Stimulated activated naive CD4-positive, alpha-beta T cell treated with Interleukin-2 at 50 U/mL for 16 hours (primary cell): ENCODE measurements at regions not wholly inside any gene's neighbourhood (a gene's known extent, or its start where the extent isn't known, plus 50 kb on each side); places are given as distances from the start of the nearest gene placed in this dataset.
"Not testable (repeated sequence)": the region's sequence is repeated elsewhere in the genome, so short reads cannot be mapped to it uniquely, and the experiment has no call there.

Experiments used
- DNase-seq: peaks from one replicate; lab custom pipeline; 2025; lab: John Stamatoyannopoulos, UW

DNA sequence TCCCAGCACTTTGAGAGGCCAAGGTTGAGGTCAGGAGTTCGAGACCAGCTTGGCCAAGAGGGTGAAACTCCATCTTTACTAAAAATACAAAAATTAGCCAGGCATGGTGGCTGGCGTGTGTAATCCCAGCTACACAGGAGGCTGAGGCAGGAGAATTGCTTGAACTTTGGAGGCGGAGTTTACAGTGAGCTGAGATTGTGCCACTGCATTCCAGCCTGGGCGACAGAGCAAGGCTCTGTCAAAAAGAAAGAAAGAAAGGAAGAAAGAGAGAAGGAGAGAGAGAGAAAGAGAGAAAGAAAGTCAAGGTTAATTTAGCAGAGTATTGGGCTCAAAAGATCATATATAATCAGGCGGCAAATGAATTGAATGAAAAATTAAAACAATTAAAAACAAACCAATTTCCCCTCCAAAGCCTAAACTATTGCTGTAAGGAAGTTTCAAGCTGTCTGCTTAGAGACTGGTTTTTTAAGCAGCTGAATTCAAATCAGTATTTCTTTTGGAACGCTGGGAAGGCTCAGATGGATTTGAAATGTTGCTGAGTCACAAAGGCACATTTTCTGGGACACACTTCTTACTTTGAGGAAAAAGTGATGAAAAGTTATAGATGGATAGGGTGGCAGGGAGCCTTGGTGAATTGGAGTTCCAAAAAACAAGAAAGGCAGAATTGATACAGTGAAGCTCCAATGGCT lies 81.3 kb upstream of the BHLHE40 start:
- DNase-seq = no peak

DNA sequence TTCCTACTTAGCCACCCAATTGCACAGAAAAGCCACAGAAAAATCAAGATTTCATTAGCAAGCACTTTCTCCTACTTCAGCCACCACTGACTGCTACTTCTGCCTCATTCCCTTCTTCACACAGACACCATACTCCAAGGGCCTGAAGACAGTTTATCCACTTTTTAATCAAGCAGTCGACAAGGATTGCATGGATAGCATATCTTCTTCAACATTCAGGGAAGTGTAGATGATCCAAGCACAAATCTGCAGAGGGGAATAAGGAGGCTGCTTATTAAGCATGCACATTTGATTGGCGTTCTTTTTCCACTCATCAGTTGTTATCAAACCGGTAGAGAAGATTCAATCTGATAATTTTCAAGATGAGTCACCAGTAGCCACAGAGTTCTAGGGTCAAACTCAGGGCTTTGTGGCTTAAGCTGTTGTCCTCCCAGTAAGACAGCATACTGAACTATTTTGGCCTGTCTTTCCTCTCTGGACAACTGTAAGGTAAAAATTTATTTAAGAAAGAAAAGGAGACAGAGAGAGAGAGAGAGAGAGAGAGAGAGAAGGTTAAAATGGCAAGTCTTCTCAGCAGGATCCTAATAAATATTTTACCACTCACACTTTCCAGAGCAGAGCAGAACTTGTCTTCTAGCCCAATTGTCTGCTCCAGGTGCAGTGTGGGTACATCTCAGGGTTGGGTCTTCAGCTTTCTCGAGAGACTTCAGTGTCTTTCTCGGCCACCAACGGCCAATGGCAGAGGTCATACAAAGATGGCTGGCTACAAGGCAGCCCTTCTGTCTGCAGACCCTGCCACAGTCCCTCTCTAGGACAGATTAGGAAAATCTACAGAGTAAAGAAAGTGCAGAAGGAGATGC lies 80.6 kb upstream of the BHLHE40 start:
- no peak for DNase-seq

DNA sequence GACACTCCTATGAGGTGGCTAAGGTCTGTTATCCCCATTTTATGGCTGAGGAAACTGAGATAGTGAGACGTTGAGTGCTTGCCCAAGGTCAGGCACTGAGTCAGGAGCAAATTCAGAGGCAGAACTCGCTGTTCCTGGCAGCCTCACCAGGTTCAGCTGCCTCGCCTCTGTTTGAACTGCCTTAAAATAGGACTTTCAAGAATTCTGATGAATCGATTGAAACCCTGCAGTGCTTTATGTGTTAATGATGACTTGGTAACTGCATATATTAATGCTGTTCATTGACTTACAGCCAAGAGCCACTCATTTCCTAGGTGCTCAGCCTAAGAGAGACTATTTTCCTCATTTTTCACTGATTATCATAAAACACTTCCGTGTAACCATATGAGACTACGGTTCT lies 79.5 kb upstream of the BHLHE40 start:
- no peak for DNase-seq

DNA sequence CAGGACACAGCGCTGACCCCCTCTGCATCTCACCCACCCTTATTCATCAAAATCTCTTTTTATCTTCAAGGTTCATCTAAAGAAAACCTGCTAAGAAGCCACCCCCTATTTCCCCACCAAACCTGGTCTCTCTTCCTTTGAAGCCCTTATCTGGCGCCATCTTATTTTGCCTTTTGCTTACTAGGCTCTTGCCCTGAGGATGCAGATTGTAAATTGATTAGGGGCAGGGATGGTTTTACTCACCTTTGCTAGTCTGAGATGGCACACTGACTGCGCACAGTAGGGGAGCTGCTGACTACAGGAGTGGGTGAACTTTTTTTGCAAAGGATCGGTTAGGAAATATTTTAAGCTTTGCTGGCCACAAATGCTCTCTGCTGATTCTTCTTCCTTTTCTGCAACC lies 78.9 kb upstream of the BHLHE40 start:
- DNase-seq = no peak

DNA sequence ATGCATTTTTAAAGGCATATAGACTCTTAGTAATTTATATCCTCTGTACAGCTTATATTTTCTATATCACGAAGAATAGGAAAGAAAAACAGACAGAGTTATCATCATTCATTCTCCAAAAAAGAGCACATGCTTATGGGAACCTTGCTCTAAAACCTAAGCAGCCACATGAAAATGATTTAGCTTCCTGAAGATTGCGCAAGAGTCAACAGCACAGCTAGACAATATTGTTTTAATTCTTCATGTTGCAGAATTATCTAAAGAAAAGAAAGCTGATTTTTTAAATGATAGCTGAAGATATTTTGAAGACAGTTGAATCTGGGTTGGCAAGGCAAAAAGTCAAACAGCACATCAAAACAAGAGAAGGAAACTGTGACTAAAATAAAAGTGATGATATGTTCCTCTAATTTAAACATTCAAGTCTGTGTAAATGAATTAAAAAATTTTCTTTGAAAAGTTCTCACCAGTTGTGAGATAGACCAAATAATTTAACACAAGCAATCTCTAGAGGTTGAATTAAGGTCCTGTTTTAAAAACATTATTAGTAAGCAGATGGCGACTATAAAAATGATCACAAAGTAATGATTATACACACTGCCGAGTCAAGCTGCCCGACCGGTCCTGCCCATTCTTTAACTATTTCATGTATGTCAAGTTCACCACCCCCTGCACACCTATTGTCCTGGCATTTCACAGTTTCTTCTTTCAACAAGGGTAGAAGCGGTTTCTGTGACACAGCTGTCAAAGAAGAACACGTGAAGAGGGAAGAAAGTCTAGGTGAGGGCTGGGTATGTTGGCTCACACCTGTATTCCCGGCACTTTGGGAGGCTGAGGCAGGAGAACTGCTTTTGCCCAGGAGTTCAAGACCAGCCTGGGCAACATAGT lies 74.2 kb upstream of the BHLHE40 start:
- no peak for DNase-seq

DNA sequence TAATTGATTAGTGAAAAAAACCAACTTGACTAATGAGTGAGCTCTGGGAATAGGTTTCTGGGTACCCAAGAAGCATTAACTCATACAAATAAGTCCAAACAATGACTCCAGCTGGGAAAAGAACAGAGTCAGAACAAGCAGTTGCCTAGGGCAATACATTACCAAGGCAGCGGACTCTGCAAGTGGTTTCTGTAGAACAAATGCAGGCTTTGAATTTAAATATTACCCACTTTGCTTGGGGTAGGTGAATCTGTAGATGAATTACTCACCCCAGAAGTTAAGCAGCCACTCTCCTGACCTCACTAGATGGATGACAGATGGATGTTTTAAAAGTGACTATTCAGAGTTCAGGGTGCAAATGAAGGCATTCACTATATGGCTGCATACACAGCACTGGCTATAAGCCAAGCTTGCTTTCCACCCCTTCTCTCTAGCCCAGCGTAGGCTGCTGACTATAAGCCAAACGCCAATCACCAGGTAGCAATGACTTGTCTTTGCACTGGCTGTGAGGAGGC lies 73.1 kb upstream of the BHLHE40 start:
- DNase-seq = peak; percentile 29

DNA sequence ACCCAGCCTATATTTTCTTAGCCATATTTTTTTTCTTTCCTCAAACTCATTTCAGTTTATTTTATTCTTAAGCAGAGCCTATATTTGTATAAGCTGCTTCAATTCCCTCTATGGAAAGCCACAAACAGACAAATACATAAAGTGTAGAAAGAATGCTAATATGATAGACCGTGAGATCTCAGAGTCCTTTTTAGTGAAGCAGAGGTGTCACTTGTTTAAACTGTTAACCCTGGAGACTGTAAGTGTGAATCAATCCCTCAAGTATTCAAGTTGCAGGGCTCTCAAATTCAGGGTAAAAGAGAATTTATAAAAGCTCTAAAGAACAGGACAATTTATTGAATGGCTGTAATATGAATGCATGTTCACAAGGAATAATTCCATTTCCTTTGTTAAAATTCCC lies 72.2 kb upstream of the BHLHE40 start:
- no peak for DNase-seq

DNA sequence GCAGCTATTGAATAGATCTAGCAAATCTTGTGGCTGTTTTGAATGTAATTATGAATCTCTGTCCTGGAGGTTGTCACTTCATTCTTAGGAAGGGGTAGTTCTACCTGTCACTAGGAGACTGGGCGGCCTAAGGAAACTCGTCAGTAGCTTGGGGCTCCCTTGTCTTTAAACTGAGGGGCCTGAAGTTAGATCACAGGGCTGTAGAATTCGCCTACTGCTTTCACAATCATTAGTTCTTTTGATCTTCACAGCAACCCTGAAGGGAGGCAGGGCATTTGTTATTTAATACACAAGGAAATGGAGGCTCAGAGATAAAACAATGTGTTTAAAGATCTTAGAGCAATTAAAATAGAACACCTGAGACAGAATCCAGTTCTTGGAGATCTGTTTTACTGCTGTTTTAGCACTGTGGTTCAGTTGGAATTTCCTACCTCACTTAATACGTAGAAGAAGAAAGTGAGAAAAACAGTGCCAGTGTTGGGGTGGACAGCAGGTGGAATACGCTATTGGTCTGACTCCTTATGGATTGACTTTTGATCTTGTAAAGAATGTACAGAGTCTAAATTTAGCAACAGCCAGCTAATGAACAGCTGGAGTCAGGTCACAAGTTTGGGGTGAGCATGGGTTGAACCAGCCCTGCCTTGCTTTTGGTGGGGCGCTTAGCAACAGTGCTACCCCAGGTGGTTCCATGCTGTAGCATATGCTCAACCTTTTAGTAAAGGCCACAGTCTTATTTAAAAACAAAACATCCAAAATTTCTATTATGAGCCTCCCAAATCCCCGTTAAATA lies 71.4 kb upstream of the BHLHE40 start:
- peak; percentile 4 for DNase-seq

DNA sequence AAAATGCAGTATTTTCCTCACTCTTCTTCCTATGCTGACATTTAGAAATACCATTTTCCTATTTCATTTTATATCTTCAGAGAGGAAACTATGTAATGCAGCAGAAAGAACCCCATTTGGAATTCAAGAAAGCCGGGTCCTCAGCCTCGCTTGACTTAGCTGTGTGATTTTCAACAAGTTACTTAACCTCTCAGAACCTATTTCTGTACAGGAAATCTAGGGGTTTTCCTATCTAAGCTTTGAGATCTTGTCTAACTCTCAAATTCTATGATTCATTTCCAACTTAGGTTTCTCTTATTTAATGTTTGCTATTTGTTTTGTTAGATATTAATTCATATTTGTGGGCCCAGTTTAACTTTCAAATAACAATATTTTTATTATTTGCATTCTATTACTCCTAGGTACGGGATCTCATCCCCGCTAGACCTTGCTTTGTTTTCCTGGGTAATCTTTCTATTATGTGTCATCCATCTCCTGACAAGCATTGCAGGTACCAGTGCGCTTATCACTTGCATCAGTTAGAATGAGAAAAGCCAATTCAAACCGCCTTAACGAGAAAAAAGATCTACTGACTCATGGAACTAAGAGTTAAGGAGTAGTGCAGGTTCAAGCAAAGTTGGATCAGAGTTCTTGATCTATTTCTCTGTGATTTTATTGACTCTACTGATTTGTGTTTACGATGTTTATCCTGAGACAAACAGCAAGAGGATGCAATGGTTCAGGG lies 70.6 kb upstream of the BHLHE40 start:
- DNase-seq = peak; percentile 8

DNA sequence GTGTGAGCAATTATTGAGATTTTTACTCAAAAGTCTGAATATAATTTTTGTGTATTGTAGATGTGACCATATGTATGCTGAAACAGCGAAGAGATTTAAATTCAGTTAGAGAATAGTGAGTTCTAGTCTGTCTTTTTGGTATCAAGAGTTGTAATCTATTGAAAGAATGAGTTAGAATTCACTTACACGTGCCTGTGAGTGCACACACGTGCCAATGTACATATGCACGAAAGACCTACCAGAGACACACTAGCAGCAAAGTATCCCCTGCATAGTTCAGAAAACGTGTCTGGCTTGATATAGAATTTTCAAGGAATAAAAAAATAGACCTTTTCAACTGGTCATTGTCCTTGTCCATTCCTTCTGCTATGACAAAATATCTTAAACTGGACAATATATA lies 64.8 kb upstream of the BHLHE40 start:
- no peak for DNase-seq

DNA sequence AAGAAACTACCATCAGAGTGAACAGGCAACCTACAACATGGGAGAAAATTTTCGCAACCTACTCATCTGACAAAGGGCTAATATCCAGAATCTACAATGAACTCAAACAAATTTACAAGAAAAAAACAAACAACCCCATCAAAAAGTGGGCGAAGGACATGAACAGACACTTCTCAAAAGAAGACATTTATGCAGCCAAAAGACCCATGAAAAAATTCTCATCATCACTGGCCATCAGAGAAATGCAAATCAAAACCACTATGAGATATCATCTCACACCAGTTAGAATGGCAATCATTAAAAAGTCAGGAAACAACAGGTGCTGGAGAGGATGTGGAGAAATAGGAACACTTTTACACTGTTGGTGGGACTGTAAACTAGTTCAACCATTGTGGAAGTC lies 57.6 kb upstream of the BHLHE40 start:
- DNase-seq = not testable (repeated sequence)

DNA sequence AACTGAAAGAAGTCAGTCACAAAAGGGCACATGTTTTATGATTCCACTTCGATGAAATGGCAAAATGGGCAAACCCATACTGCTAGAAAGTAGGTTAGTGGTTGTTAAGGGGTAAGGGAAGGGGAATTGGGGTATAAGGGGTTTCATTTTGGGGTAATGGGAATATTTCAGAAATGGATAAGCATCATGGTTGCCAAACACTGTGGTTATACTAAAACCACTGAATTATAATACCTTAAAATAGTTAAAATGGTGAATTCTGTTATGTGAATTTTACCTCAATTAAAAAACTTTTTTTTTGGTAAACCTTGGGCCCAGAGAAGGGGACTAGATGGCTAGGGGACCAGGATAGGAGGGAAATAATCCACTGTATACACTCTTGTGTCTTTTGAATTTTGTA lies 52.3 kb upstream of the BHLHE40 start:
- DNase-seq = no peak

DNA sequence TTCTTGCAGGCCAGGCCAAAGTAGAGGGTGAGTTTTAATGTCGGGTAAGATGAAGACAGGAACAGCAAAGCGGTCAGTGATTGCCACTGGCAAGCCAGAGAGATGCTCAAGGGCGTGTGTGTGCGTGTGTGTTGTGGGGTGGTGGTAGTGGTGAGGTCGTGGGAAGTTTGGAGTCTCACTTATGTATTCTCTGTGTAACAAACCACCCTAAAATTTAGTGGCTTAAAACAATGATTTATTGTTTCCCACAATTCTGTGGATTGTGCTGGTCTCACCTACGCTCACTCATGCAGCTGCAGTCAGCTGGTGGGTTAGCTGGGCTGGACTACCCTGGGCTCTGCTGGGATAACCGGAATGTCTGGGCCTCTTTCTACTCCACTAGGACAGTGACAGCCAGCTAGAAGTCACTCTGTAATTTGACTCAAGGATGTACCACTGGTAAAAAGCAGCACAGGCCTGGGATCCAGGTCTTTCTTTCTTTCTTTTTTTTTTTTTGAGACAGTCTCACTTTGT lies 50.9 kb upstream of the BHLHE40 start:
- no peak for DNase-seq
